HG02610 (cell line): ENCODE measurements at regions not wholly inside any gene's neighbourhood (a gene's known extent, or its start where the extent isn't known, plus 50 kb on each side); places are given as distances from the start of the nearest gene placed in this dataset.
A peak's percentile ranks its signal among the peaks of the same experiment; 100 is the strongest.
"Not testable (repeated sequence)": the region's sequence is repeated elsewhere in the genome, so short reads cannot be mapped to it uniquely, and the experiment has no call there.

Source experiments
- ATAC-seq: cut with Tn5 transposase; IDR thresholded peaks from one replicate; pipeline ENCODE4 v1.9.1; 2021; ENCODE audit warnings: mild to moderate bottlenecking, moderate library complexity; ENCODE audit not compliant: unreplicated experiment

- ATAC-seq = no peak
Observed at GRCh38 chr10:114730291-114730690, 72.2 kb upstream of the ABLIM1 start.

- ATAC-seq = no peak
Observed at GRCh38 chr10:114732931-114733330, 74.9 kb upstream of the ABLIM1 start.

DNA sequence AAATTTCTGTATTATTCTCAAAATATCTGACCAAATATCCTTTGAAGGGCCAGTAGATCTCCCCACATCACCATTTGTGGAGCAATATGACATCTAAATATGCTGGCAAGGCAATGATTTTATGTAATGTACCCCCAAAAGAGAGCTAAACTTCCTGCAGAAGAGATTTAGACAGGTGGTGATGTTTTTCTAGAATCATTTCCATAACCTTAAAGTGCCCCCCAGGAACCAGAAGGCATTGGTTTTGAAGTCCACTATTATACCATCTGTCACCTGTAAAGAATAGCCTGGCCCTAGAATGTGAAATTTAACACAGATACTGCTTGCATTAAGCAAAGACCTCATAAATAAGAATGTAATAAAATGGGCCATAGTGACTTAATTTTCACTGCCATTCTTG, 77.9 kb upstream of the ABLIM1 start:
- no peak for ATAC-seq

DNA sequence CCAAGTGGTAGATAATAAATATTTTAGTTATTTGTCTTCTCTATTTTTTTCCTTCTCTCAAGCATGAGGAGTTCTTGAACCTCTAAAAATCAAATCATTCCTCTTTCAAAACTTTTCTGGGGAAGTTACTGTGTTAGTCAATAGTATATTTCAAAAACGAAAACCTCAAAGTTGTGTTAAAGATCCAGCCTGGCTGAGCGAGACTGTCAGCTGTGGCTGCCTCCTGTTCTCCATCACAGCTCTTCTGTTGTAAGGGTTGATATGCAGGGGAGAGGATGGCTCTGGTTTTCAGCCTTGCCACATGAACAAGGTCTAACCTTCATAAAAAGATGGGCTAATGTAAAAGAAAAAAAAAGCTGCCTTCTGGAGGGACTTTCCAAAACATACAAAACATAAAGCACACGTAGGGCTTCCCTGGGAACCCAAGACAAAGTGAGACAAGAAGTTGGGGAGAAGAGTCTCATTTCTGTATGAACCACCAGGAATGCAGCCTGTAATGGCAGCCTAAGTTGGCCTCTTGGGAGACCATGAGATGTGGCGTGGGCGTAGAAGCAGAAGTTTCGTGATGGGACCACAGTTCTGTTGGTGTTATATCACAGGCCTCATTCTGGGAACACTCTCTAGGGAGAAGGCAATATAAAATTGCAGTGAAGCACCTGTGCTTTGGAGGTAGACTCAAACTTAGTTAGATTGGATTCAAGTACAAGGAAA, 77.9 kb upstream of the FHIP2A start:
- peak; percentile 57 for ATAC-seq

- no peak for ATAC-seq
Observed at GRCh38 chr10:114746531-114746930, 75.0 kb upstream of the FHIP2A start.

DNA sequence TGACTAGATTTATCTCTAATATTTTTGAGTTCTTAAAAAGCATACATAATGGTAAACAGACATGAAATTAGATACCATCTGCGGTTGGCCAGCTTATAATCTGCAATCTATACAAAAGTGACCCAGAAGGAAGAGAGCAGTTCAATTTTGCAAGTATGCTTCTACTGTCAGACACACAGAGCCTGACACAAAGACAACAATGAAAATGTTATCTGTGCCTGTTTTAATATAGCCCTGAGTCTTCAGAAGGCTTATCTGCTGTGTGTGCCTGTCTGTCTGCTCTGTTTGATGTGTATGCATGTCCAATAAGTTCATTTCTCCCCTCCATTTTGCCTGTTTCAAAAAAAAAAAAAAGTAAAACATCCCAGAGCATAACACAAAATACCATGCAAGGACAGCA, 73.3 kb upstream of the FHIP2A start:
- ATAC-seq = no peak

DNA sequence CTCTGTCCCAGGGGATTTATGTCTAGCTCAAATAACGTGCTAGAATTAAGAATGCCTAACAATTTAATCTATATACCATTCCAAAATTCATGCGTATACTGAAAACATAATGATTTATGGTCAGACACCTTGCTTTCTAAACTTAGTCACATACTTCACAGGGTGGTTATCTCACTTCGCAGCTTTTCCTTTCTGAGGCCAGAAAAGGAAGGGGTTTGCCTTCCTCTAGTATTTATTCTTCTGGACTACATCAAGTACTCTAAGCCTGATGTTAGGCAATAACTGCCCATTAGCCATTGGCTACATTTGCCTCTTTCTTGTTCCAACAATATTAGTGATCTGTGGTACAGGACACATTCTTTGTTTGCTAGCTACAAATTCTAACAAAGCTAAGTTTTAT, 72.6 kb upstream of the FHIP2A start:
- no peak for ATAC-seq

GRCh38 chr10:114749510-114749909, 72.1 kb upstream of the FHIP2A start:
- ATAC-seq = no peak

GRCh38 chr10:114751856-114752255, 69.7 kb upstream of the FHIP2A start:
- no peak for ATAC-seq

DNA sequence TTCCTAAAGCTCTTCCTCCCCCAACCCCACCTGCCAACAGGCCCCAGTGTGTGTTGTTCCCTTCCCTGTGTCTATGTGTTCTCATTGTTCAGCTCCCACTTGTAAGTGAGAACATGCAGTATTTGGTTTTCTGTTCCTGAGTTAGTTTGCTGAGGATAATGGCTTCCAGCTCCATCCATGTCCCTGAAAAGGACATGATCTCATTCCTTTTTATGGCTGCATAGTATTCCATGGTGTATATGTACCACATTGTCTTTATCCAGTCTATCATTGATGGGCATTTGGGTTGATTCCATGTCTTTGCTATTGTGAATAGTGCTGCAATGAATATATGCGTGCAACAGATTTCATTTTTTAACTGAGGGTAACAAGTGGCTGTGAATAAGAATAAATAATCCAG, 69.0 kb upstream of the FHIP2A start:
- ATAC-seq = not testable (repeated sequence)

DNA sequence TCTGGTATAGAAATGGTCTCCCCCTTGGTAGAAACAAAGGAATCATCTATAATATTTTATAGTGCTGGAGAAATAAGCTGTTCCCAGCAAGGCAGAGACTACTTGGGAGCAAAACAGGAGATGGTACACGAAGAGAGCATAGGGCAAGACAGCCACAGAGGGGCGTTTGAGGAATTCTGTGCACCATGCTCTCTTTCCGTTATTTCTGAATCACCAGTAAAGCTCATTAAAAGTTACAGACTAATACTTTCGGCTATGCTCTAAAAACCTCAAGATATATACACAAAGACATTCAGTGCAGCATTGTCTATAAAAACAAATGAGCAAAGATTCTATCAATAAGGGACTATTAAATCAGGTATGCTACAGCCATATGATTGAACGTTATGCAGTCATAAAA, 68.5 kb upstream of the FHIP2A start:
- no peak for ATAC-seq

DNA sequence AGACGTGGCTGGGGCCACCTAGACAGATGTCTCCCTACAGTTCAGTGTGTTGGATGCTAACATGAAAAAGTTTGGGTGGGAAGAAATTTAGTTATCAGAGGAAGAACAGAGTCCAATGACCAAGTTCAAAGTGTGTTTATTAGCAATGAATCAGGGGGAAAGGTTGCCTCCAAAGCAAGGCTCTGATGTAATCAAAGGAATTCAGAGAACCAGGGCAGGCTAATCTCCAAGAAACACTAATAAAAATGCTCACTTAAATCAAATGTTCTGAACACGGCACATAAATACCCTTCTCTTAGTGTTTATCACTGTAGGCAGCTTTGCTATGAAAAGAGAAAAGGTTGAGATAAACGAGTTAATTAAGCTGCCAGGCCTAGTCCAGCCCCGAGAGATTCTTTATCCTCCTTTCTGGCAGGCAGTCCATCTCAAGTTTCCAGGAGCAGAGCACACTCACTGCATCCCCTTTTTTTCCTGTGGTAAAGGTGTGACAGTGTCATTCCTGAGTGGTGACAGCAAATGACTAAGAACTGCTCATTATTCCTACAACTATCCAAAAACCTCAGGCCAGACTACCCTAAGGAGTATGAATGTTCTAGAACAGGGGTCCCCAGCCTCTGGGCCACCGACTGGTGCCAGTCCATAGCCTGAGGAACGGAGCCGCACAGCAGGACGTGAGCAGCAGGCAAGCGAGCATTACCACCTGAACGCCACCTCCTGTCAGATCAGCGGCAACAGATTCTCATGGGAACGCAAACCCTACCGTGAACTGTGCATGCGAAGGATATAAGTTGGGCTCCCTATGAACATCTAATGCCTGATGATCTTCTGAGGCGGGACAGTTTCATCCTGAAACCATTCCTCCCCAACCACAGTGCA, 66.9 kb upstream of the FHIP2A start:
- no peak for ATAC-seq

DNA sequence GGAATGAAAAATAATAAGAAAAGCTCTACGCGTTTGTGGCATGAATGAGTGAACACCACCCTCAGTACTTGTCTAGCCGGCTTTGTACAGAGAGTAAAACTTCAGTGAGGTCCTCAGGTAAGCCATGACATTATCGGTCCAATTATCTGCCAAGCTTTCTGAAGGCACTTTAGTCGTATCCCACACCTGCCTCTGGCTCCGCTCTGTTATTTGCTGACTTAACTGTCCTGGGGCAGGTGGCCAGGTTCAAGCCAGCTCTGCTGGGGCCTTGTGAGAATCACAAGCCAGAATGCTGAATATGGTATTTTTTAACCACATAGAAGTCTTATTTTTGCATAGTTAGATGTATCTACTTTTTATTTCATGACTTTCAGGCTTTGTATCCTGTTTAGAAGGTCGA, 66.0 kb upstream of the FHIP2A start:
- ATAC-seq = no peak

DNA sequence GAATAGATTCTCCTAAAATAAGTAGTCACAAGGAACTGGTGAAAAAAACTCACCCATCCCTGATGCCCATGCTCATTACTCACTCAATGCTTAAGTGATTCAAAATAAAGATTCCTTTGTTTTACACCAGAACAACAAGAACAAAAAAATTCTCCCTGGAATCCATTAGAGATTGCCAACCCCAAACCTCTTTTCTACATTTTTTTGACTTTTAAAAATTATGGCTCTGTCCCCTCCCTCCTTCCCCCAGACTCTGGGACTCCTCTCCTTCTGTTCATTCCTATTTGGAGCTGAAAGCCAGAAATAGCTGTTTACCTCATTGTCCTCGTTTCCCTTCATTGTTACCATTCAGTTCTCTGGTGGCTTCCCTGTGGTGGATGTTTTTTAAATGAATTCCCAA, 63.2 kb upstream of the FHIP2A start:
- ATAC-seq = no peak

DNA sequence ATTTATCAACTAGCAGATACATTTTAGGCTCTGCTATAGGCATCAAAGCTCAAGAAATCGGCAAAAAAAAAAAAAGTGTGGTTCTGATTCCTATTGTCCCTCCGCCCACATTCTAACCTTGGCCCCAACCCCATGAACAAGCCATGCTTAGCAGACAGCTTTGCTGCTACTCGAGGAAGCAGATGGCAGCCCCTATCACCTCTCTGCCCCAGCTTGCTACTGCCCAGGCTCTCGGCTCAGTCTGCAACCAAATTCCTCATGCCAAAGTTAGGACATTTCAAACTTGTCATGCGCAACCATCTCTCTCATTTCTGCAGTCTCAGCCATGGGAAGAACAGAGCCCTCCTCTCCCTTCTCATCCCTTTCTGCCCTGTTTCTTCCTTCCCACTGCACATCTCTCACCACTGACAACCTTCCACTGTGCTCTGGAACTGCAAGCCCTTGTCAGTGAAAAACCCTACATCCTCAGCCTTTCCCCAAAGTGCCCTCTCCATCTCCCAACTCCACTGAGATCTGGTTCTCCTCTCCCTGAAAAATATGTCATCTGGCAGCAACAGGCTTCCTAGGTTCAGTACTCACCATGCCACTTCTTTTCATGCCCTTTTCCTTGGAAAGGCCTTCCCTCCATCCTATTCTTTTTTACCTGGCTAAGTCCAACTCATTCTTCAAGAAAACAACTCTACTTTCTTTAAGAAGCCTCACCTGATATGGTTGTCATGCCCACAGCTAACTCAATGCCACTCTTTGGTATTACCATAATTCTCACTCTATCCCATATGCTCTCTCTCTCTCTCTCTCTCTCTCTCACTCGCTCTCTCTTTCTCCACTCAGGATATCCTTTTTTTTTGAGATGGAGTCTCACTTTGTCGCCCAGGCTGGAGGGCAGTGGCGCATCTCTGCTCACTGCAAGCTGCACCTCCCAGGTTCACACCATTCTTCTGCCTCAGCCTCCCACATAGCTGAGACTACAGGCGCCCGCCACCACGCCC, 60.1 kb upstream of the FHIP2A start:
- no peak for ATAC-seq

DNA sequence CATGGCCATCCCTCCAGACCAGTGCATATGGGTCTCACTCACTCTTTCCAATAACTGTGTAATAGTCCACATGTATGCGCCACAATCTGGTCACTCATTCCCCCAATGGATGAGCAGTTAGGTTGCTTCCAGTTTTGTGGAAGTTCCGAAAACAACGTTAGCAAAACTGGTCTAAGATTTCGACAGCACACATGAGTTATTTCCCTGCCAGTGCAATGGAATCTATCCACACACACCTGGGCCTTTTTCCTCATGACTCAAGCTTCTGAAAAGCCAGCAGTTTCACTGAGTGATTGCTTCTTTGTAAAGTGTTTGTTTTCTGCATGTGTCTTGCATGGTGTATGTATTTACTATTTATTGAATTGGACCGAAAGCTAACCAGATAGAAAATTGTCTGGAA, 58.8 kb upstream of the FHIP2A start:
- no peak for ATAC-seq

DNA sequence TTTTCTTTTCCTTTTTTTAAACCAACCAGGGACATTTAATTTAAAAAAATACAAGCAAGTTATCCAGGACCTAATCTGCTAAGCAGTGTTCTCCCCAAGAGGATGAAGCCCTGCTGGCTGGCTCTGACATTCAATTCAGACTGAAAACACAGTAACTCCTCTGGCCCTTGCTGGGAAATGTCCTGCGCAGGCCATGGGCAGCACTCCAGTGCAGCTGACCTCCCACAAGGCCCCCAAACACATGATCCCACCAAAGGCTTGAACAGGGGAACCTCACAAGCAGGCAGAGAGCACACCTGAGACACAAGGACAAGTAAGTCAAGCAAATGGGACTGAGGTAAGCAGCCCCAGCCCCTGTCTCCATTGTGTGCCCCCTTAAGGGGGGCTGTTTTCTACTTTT, 56.9 kb upstream of the FHIP2A start:
- no peak for ATAC-seq

DNA sequence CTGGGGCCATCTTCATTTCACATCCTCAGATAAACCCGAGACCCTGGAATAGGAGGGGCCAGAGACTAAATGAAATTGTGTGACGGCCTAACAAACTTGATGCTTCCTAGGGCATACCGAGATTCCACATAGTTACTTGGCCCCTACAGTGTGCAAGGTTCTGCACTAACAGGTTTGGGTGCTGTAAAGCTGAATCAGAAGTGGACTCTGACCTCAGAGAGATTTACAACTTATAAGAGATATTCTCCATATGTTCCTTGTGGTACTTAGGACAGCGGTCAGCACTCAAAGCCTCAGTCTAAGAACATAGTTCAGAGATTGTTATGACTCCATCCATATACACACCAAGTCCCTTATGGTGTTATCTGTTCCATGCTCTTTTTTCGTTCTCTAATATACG, 55.1 kb upstream of the FHIP2A start:
- no peak for ATAC-seq

DNA sequence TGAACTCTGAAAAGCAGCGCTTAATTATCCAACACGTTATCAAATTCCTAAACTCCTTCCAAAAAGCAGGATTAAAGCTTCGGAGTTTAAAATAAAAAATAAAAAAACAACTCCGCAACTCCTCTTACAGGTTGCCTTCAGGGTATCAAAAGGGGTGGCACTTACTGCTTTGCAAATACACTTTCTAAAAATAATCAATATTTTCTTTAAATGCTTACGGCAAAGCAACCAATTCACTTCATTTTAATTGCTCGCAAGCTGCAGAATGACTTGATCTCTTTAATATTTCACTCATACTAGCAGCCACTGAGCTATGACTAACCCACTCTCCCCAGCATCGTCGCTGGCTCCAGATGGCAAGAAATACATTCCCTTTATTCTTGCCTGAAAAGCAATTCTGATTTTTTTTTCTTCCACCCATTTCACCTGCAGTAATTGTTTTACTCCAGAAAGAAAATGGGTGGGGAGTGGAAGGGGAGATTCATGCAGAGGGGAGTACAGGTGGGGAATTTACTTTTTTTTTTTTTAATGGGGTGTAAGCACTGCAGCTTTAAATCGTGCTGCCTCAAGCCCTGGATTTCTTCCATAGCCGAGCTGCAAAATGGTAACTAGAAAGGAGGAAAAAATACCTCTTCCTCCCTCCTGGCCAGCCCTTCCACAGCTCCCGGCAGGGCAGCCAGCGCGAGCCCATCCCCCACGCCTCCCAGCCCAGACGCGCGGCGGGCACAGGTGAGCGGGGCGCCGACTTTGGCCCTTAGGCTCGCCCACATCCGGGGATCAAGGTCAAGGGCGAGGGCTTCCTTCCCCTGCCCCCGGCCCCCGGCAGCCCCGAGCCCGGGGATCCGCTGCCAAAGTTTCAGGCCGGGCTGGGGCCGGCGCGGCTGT, 54.2 kb upstream of the FHIP2A start:
- no peak for ATAC-seq
